Nephron progenitor cell (in vitro differentiated cells): ENCODE measurements at regions not wholly inside any gene's neighbourhood (a gene's known extent, or its start where the extent isn't known, plus 50 kb on each side); places are given as distances from the start of the nearest gene placed in this dataset.
A peak's percentile ranks its signal among the peaks of the same experiment; 100 is the strongest.
"Not testable (repeated sequence)": the region's sequence is repeated elsewhere in the genome, so short reads cannot be mapped to it uniquely, and the experiment has no call there.

ENCODE experiments used
- DNase-seq: peaks from one replicate; pipeline ENCODE4 v3.0.0; 2021
- H3K27ac Mint-ChIP-seq: 2 replicates; pipeline ENCODE4 v1.8.0; 2021; ENCODE audit warnings: mild to moderate bottlenecking, moderate library complexity, mixed read lengths
- H3K27me3 Mint-ChIP-seq: 2 replicates; pipeline ENCODE4 v1.8.0; 2021; ENCODE audit warnings: mild to moderate bottlenecking, low read depth, mixed read lengths; ENCODE audit not compliant: poor library complexity
- H3K36me3 Mint-ChIP-seq: 2 replicates; pipeline ENCODE4 v1.8.0; 2021; ENCODE audit warnings: low read depth, mixed read lengths
- H3K4me1 Mint-ChIP-seq: 2 replicates; pipeline ENCODE4 v1.8.0; 2021; ENCODE audit warnings: mixed read lengths
- H3K4me3 Mint-ChIP-seq: 2 replicates; pipeline ENCODE4 v1.8.0; 2021; ENCODE audit warnings: mild to moderate bottlenecking, moderate library complexity, mixed read lengths
- H3K9me3 Mint-ChIP-seq: 2 replicates; pipeline ENCODE4 v1.8.0; 2021; ENCODE audit warnings: mild to moderate bottlenecking, moderate library complexity, mixed read lengths
- TF ChIP-seq, protein P1 (sequence below): fragments of 200-600 bp; sonication (generic); IDR thresholded peaks from 2 replicates; pipeline ENCODE4 v1.5.0; 2021; ENCODE audit warnings: antibody characterized with exemption

DNA sequence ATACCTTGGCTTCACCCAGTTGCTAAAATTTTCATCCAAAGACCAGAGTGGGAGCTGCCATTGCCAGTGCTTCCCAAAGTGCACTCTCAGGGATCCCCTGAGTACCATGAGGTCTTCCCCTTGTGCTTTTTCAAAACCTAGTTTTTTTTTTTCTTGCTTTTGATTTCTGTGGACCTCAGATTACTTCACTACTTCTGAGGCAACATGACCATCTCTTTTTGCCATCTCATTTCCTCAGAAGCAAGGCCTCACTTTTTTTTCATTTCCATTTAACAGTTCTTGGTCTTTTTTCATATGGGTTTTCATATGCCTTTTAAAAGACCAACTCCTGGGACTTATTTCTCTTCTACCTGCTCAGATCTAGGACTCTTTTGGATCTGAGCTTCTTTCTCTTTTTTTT is 64.1 kb upstream of the MMS22L start:
- DNase-seq = no peak
- Mint-ChIP-seq H3K4me3 (no peak overlapping the region), H3K36me3 (no peaks in the 10 kb centered on the region), H3K4me1 (no peaks in the 10 kb centered on the region), H3K27me3 (peaks cover 4% of the 10 kb centered on the region), H3K27ac (no peak overlapping the region), H3K9me3 (no peaks in the 10 kb centered on the region)
- TF ChIP-seq, protein P1, sequence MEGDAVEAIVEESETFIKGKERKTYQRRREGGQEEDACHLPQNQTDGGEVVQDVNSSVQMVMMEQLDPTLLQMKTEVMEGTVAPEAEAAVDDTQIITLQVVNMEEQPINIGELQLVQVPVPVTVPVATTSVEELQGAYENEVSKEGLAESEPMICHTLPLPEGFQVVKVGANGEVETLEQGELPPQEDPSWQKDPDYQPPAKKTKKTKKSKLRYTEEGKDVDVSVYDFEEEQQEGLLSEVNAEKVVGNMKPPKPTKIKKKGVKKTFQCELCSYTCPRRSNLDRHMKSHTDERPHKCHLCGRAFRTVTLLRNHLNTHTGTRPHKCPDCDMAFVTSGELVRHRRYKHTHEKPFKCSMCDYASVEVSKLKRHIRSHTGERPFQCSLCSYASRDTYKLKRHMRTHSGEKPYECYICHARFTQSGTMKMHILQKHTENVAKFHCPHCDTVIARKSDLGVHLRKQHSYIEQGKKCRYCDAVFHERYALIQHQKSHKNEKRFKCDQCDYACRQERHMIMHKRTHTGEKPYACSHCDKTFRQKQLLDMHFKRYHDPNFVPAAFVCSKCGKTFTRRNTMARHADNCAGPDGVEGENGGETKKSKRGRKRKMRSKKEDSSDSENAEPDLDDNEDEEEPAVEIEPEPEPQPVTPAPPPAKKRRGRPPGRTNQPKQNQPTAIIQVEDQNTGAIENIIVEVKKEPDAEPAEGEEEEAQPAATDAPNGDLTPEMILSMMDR = no peak

DNA sequence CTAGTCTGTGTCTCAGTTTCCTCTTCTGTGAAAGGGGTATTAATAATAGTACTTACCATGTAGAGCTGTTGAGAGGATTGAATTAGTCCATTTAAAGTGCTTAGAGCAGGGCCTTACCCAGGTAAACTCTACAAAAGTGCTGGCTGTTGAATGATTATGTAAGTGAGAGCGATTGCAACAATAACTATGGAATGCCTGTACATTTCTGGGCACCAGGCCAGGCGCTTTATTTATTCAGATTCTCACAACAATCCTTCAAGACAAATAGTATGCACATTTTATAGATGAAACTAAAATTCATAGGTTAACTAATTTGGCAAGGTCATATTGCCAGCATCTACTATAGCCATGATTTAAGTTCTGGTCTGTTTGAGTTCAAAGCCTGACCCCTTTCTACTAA is 78.3 kb upstream of the MMS22L start:
- Mint-ChIP-seq H3K27ac (no peak overlapping the region), H3K27me3 (no peaks in the 10 kb centered on the region), H3K4me1 (no peaks in the 10 kb centered on the region), H3K4me3 (no peak overlapping the region), H3K9me3 (no peaks in the 10 kb centered on the region), H3K36me3 (no peaks in the 10 kb centered on the region)
- DNase-seq = no peak
- TF ChIP-seq, protein P1 = no peak

DNA sequence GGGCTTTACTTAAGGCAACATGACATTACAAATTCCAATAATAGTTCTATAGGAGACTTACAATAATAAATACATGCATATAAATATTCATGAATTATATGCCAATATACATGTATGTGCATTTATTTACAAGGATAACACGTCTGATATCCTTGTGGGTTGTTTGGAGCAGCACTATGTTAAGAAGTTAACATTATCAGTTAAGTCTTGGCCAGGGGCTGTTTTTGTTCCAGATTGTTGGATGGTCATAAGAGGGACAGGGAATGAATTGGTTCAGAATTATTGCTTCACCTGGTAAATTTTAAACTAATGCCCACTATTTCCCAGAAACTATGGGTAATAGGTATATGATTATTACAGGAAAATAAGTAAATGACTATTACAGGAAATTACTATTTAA is 81.3 kb upstream of the MMS22L start:
- TF ChIP-seq, protein P1 = no peak
- no peaks in the 10 kb centered on the region for H3K36me3 Mint-ChIP-seq
- no peaks in the 10 kb centered on the region for H3K9me3 Mint-ChIP-seq
- DNase-seq = no peak
- no peaks in the 10 kb centered on the region for H3K4me1 Mint-ChIP-seq
- no peaks in the 10 kb centered on the region for H3K27me3 Mint-ChIP-seq
- H3K4me3 Mint-ChIP-seq = no peak overlapping the region
- no peak overlapping the region for H3K27ac Mint-ChIP-seq

DNA sequence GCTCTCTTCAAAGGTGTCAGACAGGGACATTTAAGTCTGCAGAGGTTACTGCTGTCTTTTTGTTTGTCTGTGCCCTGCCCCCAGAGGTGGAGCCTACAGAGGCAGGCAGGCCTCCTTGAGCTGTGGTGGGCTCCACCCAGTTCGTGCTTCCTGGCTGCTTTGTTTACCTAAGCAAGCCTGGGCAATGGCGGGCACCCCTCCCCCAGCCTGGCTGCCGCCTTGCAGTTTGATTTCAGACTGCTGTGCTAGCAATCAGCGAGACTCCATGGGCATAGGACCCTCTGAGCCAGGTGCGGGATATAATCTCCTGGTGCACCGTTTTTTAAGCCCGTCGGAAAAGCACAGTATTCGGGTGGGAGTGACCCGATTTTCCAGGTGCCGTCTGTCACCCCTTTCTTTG is 99.1 kb upstream of the MMS22L start:
- H3K36me3 Mint-ChIP-seq, H3K27ac Mint-ChIP-seq, H3K27me3 Mint-ChIP-seq, H3K4me3 Mint-ChIP-seq, DNase-seq, H3K4me1 Mint-ChIP-seq: not testable (repeated sequence)
- peaks cover 14% of the 10 kb centered on the region for H3K9me3 Mint-ChIP-seq

DNA sequence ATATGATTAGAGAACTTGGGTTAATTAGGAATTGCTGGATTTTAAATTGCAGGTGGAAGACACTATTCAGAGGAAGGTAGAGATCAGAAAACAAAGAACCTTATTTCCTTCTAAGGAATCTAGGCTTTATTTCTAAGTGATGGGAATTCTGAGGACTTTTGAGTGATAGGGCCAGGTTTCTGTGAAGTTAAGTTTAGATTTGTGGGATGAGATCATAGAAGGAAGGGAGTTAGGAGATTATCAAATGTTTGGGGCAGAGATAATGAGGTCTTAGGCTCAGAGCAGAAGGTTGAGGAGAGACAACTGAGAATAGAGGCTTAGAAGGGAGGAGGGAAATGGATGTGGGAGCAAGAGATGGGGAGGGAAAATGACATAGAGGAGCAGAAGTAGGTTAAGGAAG is 109.7 kb upstream of the MMS22L start:
- Mint-ChIP-seq H3K27me3 (no peaks in the 10 kb centered on the region), H3K4me1 (no peaks in the 10 kb centered on the region), H3K4me3 (no peak overlapping the region), H3K27ac (no peak overlapping the region), H3K36me3 (no peaks in the 10 kb centered on the region), H3K9me3 (no peaks in the 10 kb centered on the region)
- DNase-seq = no peak
- TF ChIP-seq, protein P1 = no peak

DNA sequence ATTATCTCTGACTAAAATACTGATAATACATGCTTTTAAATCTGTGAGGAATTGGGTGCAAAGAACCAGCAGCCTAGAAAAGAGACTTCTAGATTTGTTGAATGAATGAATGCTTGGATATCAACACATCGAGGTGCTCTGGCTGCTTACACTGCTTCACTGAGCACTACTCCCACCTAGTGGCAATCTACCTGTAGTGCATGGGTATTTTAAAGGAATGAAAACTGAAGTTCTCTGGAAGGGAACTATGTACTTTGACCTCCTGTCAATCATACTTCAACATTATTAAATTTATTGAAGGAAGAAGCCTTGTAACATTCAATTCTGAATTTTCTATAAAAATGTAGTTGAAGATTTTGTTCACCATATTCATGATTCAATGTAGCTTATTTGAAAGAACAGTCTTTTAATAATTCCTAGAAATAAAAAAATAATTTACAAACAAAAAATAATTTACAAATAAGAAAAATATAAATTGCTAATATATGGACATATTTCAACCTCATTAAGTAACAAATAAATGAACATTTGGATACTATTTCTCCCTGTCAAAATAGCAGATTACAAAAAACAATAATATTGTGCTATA is 111.2 kb upstream of the MMS22L start:
- no peaks in the 10 kb centered on the region for H3K9me3 Mint-ChIP-seq
- no peak overlapping the region for H3K4me3 Mint-ChIP-seq
- H3K36me3 Mint-ChIP-seq = no peaks in the 10 kb centered on the region
- DNase-seq = peak; percentile 45
- TF ChIP-seq, protein P1 = peak; percentile 94
- no peaks in the 10 kb centered on the region for H3K27me3 Mint-ChIP-seq
- H3K27ac Mint-ChIP-seq = no peak overlapping the region
- H3K4me1 Mint-ChIP-seq = peaks cover 5% of the 10 kb centered on the region
